ENCODE measurements at regions not wholly inside any gene's neighbourhood (a gene's known extent, or its start where the extent isn't known, plus 50 kb on each side); places are given as distances from the start of the nearest gene placed in this dataset.

DNA sequence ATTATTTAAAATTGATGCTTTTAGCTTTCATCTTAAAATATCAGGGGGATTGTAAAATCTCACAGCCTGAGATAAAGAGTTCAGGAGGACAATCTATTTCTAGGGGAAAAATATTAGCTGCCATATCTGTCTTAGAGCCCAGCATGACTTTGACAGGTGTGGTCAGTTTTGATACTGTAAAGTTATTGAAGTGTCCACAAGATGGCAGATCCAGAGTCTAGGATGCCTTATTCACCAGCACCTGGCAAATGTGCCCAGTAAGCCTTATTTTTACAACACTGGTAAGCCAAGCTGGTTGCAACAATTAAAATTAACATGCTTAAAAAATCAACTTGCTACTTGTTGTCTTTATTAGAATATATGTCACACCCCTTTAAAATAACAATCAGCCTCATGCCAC, 579.3 kb downstream of the SH2D4B start:
- no peak for DNase-seq (ENCODE audit: low spot score)
- TF ChIP-seq CTCF (IDR thresholded peaks at IDR 0.05; ENCODE audit: borderline replicate concordance, control extremely low read depth, extremely low read depth, insufficient read depth, missing control alignments): no peak
- in situ Hi-C loops (cut with MboI; ENCODE audit: low sequenced_read_pairs, unreplicated experiment): no loop called here

DNA sequence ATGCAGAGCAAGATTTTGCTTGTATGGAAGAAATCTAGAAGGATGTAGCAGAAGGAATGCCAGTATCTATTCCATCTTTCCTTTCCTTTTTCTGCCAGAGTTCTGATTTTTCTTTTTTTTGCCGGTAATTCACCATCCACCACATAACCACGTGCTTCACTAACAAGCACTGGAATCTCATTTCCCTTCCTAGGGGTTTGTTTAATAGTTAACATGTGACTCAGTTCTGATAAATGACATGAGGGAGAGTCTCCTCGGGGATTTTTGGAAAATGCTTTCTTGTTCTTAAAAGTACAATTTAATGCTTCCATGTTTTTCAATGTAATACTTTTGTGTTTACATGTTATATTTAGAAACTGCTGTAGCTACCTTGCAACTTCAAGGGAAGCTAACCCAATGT, 590.2 kb downstream of the SH2D4B start:
- no peak for TF ChIP-seq CTCF (IDR thresholded peaks at IDR 0.05; ENCODE audit: borderline replicate concordance, control extremely low read depth, extremely low read depth, insufficient read depth, missing control alignments)
- in situ Hi-C loops (cut with MboI; ENCODE audit: low sequenced_read_pairs, unreplicated experiment): no loop called here
- DNase-seq (ENCODE audit: low spot score): no peak

- in situ Hi-C loops (cut with MboI; ENCODE audit: low sequenced_read_pairs, unreplicated experiment): no loop called here
- no peak for TF ChIP-seq CTCF (IDR thresholded peaks at IDR 0.05; ENCODE audit: borderline replicate concordance, control extremely low read depth, extremely low read depth, insufficient read depth, missing control alignments)
- no peak for DNase-seq (ENCODE audit: low spot score)
Observed at GRCh38 chr10:81130014-81130413, 592.3 kb downstream of the SH2D4B start.

DNA sequence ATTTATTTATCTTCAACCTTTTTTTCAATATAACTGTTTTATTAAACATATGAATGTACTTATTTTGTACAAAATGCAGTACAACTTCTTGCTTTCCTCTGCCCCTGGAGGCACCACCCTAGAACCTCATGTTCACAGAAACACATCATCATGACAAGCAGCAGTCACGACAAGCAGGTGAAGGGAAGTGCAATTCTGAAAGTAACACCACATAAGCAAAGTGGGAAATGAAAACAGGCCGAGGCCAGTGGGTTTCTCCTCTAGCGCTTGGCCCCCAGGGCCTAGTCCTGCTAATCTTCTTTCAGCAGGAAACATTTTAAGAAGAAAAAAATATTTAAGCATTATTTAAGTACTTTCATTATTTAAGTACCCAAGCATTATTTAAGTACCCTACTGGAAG, 598.1 kb downstream of the SH2D4B start:
- TF ChIP-seq CTCF (IDR thresholded peaks at IDR 0.05; ENCODE audit: borderline replicate concordance, control extremely low read depth, extremely low read depth, insufficient read depth, missing control alignments): no peak
- peak; percentile 34 for DNase-seq (ENCODE audit: low spot score)
- in situ Hi-C loops (cut with MboI; ENCODE audit: low sequenced_read_pairs, unreplicated experiment): no loop called here

- in situ Hi-C loops (cut with MboI; ENCODE audit: low sequenced_read_pairs, unreplicated experiment): no loop called here
- TF ChIP-seq CTCF (IDR thresholded peaks at IDR 0.05; ENCODE audit: borderline replicate concordance, control extremely low read depth, extremely low read depth, insufficient read depth, missing control alignments): no peak
- DNase-seq (ENCODE audit: low spot score): no peak
Observed at GRCh38 chr10:81136261-81136660, 598.6 kb downstream of the SH2D4B start.

GRCh38 chr10:81145975-81146374, 608.3 kb downstream of the SH2D4B start:
- no peak for TF ChIP-seq CTCF (IDR thresholded peaks at IDR 0.05; ENCODE audit: borderline replicate concordance, control extremely low read depth, extremely low read depth, insufficient read depth, missing control alignments)
- DNase-seq (ENCODE audit: low spot score): no peak
- in situ Hi-C loops (cut with MboI; ENCODE audit: low sequenced_read_pairs, unreplicated experiment): no loop called here

DNA sequence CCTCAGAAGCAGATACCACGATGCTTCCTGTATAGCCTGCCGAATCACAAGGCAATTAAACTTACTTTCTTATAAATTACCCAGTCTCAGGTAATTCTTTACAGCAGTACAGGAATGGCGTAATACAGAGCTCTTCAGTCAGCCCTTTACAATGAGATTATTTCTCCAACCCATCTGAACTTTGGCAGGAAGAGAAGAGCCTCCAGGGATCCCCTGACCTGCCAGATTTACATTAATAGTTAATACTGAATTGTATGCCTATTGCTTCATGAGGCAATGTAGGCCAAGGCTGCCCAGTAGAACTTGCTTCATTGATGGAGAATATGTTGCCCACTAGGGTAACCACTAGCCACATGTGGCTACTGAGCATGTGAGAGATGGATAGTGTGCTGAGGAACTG, 608.7 kb downstream of the SH2D4B start:
- DNase-seq (ENCODE audit: low spot score): no peak
- no peak for TF ChIP-seq CTCF (IDR thresholded peaks at IDR 0.05; ENCODE audit: borderline replicate concordance, control extremely low read depth, extremely low read depth, insufficient read depth, missing control alignments)
- in situ Hi-C loops (cut with MboI; ENCODE audit: low sequenced_read_pairs, unreplicated experiment): no loop called here

All from GM13976 (cell line).